ENCODE measurements at regions not wholly inside any gene's neighbourhood (a gene's known extent, or its start where the extent isn't known, plus 50 kb on each side); places are given as distances from the start of the nearest gene placed in this dataset.
"Not testable (repeated sequence)": the region's sequence is repeated elsewhere in the genome, so short reads cannot be mapped to it uniquely, and the experiment has no call there.

DNA sequence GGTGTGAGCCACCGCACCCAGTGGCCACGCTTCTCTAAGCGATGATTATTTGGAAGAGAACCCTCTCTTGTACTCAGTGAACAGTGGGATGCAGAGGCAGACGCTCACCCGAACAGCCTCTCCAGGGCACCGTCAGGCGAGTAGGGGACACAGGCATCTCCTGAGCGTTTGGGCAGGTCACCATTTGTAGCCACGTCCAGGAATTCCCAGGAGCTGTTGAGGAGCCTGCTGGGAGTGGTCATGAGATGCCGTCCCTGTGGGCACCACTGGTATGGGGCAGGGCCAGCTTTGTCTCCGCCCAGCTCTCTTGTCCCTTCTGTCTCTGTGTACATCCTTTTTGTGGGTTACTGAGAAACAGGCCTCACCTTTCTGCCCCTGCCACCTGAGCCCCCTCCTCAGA lies 81.3 kb upstream of the ZNF469 start:
- ATAC-seq (no peak), DNase-seq (ENCODE audit: low spot score) (no peak)
- intact Hi-C loops (cut with DNase I), result no loop called here

DNA sequence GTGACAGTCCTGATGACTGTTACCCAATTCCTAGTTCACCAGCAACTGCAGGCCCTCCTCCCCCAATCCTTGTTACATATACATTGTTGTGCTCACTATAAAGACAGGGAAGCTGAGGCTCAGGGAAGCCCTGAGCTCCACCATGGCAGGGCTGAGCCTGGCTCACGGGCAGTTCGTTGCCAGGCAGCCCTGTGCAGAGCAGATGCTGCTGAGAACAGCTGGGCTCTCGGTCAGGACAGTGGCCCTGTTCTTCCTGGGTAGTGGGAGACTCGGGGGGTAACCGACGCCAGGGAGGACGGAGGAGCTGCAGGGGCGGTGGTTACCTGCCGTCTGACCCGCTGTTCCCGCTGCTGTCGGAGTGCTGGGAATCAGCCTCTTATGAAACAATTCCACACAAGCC lies 80.9 kb upstream of the ZNF469 start:
- DNase-seq (ENCODE audit: low spot score) (no peak), ATAC-seq (no peak)
- intact Hi-C loops (cut with DNase I), result no loop called here

DNA sequence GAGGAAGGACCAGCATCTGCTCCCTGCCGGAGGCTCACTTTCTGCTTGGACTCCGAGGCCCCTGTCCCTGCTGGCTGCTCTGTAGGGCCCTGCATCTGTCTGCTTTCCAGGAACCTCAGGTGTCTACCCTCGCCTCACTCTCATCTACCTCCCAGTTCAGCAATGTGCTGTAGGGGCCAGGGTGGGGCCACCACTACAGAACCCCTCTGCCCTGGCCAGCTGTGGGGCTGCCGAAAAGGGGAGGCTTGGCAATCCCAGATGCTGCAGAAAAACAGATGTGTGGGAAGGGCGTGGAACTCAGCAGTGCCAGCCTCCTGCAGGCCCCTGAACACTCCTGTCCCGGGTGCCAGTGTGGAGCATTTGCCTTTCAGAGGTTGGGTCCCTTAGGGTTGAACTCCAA lies 80.1 kb upstream of the ZNF469 start:
- intact Hi-C loops (cut with DNase I), result no loop called here
- no peak for DNase-seq (ENCODE audit: low spot score)
- no peak for ATAC-seq

DNA sequence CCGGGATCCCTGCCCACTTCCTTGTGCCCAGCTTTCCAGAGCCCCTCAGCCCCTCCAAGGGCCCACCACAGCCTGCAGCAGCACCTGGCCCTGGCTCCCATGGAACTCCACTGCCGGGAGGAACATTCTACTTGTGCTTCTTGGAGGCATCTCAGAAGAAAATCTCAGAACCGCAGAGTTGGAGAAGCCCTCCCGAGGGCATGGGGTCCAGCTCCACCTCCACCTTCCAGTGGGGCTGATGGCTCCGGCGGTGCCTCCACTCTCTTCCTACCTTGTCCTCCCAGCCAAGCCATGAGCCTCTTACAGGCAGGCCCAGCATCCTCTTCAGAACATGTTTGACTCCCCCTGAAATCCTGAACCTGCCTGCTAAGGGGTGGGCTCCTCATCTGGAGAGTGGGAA lies 79.4 kb upstream of the ZNF469 start:
- no peak for ATAC-seq
- intact Hi-C loops (cut with DNase I), result no loop called here

DNA sequence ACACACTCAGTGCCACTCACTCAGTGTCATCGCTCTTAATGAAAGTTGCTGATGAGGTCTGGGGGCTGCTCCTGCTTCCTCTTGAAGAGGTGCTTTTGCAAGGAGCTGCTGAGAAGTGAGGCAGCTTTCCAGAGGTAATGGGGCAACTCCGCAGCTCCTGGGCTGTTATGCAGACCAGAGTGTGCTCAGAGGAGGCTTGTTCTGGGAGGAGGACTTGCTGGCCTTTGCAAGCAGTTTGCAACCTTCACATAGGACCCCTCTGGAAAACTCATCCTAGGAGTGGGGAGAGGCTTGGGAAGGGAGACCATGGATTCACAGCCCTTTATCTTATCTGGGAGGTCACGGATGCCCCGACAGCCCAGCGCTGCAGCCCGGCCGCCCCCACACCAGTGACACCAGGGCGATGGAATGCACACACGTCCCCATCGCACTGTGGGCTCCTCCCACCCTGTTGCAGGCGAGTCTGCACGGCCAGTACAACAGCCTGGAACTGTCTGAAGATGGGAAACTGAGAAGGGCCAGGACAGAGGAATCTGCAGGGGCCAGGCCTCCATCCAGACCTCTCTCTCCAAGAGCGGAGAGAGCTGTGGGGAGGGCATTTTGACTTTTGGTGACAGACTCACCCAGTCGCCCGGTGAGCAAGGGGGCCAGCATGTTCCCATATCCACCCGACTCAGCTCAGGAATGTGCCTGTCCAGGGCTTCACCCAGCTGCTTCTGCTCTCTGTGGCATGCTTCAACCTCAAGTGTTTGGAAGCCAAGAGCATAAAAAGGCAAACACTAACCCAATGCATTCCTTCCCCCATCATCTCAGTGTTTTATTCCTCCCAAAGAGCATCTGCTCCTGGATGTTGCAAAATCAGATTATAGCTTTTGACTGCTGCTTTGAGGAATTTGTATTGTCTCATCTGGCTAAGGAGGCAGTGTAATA lies 78.6 kb upstream of the ZNF469 start:
- ATAC-seq, result peak; percentile 76
- no peak for DNase-seq (ENCODE audit: low spot score)
- intact Hi-C loops (cut with DNase I), result no loop called here

More for the DNA sequence above, 79.4 kb upstream of the ZNF469 start:
- DNase-seq (ENCODE audit: low spot score), result no peak

DNA sequence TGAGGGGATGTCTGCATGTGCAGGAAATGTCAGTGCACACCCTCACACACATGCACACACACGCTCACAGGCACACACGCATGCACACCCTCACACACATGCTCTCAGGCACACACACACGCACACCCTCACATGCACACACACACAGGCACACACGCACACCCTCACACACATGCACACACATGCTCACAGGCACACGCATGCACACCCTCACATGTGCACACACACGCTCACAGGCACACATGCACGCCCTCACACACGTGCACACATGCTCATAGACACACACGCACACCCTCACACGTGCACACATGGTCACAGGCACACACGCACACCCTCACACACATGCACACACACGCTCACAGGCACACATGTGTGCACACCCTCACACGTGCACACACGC lies 77.6 kb upstream of the ZNF469 start:
- ATAC-seq, result no peak
- no peak for DNase-seq (ENCODE audit: low spot score)
- intact Hi-C loops (cut with DNase I), result no loop called here

DNA sequence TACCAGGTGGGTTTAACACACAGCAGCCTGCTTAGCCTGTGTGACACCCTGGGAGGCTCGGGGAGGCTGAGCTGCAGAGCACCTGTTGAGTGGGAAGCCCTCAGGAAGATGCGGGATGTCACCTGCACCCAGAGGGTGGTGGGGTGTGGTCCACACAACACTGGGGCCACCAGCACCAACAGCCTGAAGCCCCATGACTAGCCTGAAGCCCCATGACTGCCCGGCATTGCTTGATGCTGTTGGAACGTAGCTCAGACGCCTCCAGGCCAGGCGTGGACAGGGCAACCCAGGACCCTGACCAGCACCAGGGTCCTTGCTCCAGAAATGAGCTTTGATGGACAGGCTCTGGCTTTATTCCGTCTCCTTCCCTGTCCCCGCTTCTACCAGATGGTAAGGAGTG lies 76.3 kb upstream of the ZNF469 start:
- ATAC-seq, result no peak
- DNase-seq (ENCODE audit: low spot score), result no peak
- intact Hi-C loops (cut with DNase I), result no loop called here

DNA sequence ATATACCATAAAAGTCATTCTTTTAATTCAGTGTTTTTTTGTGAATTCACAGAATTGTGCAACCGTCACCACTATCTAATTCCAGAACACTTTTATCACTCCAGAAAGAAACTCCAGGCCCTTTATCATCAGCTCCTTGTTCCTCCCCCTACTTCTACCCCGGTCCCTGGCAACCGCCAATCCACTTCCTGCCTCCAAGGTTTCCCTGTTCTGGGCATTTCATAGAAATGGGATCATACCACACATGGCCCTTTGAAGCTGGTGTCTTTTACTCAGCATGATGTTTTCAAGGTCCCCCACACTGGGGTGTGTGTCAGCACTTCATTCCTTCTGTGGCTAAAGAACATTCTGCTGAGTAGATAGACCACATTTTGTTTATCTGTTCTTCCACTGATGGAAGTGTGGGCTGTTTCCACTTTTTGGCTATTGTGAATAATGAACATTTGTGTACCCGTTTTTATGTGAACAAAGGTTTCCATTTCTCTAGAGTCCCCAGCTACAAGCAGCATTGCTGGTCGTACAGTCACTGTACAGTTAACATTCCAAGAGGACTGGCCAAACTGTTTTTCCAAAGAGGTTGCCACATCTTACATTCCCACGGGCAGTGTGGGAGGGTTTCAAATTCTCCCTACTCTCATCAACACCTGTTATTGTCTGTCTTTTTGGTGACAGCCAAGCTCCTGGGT lies 75.8 kb upstream of the ZNF469 start:
- DNase-seq (ENCODE audit: low spot score) (no peak), ATAC-seq (no peak)
- intact Hi-C loops (cut with DNase I), result no loop called here

DNA sequence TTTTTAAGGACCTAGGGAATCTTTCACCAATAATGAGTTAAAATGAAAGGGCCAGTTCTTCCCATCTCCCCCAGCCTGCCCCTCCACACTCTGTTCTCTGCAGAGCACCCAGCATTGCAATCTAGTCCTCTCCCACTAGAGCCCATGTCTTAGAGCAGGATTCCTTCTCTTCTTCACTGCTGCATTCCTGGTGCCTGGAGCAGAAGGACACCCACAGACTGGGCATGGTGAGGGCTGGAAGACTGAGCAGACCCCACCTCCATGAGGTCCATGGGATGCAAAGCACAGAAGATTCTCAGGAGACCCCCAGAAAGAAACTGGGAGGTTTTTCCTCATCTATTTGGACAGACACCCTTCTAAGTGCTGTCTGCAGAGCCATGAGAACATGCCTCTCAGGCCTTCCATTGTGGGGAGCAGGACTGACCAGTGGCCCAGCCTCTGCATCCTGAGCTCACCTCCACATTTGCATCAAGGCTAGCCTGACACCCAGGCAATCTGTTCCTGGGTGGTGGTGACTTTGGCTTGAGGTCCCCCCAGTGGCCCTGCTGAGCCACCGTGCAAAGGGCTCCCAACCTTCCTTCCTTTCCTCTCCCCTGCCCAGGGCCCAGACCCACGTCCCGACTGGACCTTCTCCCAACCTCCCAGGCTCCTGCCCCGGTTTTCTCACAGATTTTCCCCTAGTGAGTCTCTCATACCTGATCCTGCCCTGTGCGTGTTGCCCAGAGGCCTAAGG lies 74.2 kb upstream of the ZNF469 start:
- intact Hi-C loops (cut with DNase I), result no loop called here
- no peak for ATAC-seq
- no peak for DNase-seq (ENCODE audit: low spot score)

DNA sequence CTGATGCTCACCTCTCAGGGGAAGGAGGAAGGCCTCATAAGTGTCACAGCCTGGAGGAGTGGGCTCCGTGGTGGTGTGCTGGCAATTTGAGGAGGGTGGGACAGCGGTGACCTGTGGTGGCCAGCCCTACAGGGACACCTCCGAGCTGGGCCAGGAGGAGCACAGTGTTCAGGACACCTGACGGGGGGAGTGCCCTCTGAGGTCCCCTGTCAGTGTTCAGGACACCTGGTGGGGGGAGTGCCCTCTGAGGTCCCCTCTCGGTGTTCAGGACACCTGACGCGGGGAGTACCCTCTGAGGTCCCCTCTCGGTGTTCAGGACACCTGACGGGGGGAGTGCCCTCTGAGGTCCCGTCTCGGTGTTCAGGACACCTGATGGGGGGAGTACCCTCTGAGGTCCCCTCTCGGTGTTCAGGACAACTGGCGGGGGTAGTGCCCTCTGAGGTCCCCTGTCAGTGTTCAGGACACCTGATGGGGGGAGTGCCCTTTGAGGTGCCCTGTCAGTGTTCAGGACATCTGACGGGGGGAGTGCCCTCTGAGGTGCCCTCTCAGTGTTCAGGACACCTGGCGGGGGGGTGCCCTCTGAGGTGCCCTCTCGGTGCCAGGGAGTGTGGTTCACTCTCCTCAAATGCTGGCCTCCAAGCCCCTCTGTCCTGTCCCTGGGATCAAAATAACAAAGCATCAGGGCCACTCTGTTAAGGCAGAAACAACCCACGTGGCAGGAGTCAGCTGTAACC lies 73.4 kb upstream of the ZNF469 start:
- intact Hi-C loops (cut with DNase I), result no loop called here
- DNase-seq (ENCODE audit: low spot score), result no peak
- ATAC-seq, result no peak

DNA sequence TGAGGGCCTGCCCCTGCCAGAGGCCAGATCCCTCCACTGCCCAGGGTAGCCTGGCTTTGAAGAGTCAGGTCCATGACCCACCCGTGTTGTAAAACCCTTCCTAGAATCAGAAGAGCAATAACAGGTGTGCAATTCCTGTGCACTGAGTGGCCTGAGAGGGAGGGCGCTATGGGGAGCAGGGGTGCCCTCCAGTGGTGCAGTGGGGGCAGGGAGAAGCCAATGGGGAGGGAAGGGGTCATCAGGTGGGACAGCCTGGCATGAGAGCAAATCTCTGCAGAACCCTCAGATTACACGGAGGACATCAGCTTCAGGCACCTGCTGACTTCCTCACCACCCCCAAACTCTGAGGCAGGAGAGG lies 72.9 kb upstream of the ZNF469 start:
- intact Hi-C loops (cut with DNase I), result no loop called here
- DNase-seq (ENCODE audit: low spot score) (no peak), ATAC-seq (no peak)

DNA sequence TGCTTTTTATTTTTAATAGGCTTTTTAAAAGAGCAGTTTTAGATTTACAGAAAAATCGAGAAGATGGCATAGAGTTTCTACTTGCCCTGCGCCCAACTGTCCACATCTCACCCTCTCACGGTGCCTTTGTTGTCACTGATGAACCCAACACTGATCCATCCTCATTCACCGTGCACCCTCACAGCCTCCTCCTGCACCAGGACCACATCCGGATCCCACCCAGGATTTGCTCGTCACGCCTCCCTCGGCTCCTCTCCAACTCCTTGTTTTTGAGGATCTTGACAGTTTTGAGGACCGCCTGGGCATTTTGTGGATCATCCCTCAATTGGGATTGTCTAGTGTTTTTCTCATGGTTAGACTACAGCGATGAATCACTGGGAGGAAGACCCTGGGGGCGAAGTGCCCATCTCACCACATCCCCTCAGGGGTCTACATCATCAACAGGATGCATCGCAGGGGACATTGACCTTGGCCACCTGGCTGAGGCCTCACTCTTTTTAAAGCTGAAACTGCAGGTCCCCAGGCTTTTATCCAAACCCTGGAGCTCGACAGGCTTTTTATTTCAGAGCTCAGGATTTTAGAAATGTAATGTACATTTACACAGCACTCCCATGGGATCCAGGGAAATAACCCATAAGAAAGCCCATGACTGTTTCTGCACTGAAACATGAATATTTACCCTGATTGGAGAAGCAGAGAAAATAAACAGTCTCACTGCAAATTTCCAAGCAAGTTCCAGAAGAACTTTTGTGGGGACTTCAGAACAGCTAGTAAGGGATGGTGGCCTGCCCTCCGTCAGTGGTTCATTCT lies 71.8 kb upstream of the ZNF469 start:
- ATAC-seq, result no peak
- DNase-seq (ENCODE audit: low spot score), result no peak
- intact Hi-C loops (cut with DNase I), result no loop called here

DNA sequence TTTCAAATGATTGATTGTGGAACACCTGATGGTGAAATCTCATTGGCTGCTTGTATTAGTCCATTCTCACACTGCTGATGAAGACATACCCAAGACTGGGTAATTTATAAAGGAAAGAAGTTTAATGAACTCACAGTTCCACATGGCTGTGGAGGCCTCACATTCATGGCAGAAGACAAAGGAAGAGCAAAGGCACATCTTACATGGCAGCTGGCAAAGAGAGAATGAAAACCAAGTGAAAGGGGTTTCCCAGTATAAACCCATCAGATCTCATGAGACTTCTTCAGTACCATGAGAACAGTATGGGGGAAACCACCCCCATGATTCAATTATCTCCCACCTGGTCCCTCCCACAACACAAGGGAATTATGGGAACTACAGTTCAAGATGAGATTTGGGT lies 70.9 kb upstream of the ZNF469 start:
- DNase-seq (ENCODE audit: low spot score); ATAC-seq; intact Hi-C loops (cut with DNase I): not testable (repeated sequence)

DNA sequence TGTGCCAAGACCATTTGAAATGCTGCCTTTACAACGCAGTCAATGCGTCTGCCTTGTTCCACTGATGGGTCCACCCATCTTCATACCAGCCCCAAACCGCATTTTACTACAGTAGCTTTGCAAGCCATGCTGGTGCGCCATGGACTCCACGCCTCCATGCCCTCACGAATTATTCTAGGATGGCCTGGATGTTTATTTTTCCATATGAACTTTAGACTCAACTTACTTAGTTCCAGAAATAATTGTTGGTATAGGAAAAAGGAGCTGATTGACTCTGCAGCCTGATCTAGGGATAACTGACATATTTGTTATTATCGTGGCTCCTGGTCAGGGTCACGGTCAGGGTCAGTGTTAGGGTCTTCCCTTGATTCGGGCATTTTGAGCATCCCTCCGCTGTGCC lies 70.0 kb upstream of the ZNF469 start:
- ATAC-seq (no peak), DNase-seq (ENCODE audit: low spot score) (no peak)
- intact Hi-C loops (cut with DNase I), result no loop called here

DNA sequence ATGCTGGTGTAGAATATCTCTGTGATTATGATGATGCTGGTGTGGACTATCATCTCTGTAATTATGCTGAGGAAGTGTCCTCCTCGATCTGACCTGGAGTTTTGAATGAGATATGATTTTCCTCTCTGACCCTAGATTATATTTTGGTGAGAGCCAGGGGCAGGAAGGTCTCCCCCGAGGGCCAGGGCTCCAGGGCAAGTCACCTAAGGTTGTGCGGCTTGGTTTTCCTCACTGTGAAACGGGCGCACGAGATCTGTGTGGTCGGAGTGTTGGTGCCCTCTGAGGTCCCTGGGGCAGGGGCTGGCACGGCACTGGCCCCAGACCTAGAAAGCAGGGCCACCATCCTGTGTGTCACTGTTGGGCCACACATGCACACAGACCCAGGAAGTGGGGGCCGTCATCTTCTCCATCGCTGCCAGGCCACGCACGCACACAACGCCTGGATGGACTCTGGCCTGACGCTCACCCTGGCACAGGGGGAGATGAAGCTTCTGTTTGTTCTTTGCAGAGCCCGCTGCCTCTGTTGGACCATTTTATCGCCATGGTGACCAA lies 67.7 kb upstream of the ZNF469 start:
- intact Hi-C loops (cut with DNase I), result no loop called here
- ATAC-seq, result no peak
- no peak for DNase-seq (ENCODE audit: low spot score)

DNA sequence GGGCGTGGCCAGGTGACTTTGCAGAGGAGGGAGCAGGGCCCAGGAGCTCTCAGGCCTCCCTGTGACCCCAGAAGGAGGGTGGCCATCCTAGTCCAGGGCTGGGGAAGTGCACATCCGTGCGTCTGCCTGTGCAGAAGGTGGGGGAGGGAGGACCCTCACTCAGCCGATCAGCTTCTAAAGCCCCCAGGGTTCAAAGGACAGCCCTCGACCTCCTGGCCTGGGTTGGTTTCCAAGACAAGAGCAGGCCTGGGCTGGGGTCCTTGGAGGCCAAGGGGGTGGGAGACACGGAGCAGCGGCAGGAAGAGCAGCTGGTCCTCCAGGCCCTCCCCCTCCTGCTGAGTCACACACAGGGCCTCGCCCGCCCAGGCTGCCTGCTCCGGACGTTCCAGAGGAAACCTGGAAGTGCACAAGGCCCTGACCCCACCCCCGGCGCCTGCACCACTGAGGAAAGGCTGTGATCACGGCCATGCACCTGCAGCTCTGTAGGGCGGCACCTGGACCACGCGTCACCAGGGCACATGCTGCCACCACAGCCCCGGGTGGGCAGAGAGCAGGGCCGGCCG lies 67.1 kb upstream of the ZNF469 start:
- intact Hi-C loops (cut with DNase I), result no loop called here

DNA sequence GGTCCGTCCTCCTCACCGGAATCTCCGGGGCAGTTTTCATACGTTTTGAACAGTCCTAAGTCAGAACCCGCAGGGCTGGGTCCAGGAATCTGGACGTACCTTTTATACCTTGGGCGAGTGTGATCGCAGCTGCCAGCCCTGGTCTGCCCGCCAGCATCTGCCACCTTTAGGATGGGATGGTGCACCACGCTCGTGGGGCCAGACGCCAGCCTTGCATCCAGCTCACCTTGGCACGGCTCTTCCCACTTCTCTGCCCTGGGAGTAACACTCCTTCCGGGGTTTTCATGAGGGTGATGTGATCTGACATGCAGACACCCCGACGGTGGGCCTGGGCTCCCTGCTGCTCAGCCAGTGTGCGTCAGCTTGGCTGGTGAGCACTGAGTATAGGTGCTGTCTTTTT lies 66.6 kb upstream of the ZNF469 start:
- no peak for ATAC-seq
- intact Hi-C loops (cut with DNase I), result no loop called here

More for the DNA sequence above, 67.1 kb upstream of the ZNF469 start:
- DNase-seq (ENCODE audit: low spot score), result no peak
- no peak for ATAC-seq

More for the DNA sequence above, 66.6 kb upstream of the ZNF469 start:
- no peak for DNase-seq (ENCODE audit: low spot score)

Data from sciatic nerve (tissue), 2 donors.